Uterus (tissue), 2 donors: ENCODE measurements at regions not wholly inside any gene's neighbourhood (a gene's known extent, or its start where the extent isn't known, plus 50 kb on each side); places are given as distances from the start of the nearest gene placed in this dataset.

ENCODE experiments used
- CTCF ChIP-seq, 4 experiments: fragments of 200-600 bp in 2 of 4; fragments of 450-650 bp in 2 of 4; sonication (generic) in 2 of 4; IDR thresholded peaks; one replicate each; pipeline ENCODE4 v1.5.1; 2016 to 2019; ENCODE audit warnings: antibody characterized with exemption in 4 of 4, mild to moderate bottlenecking in 2 of 4, moderate library complexity in 1 of 4
- POLR2A ChIP-seq, 2 donors: fragments of 450-650 bp; IDR thresholded peaks; one replicate each; pipeline ENCODE4 v1.6.1; 2016; ENCODE audit warnings: antibody characterized with exemption in 2 of 2, mild to moderate bottlenecking in 1 of 2, moderate library complexity in 1 of 2

GRCh38 chr9:75359638-75360037, 271.3 kb downstream of the OSTF1 start:
- TF ChIP-seq POLR2A (IDR thresholded peaks at IDR 0.05): no peak
- TF ChIP-seq CTCF (IDR thresholded peaks at IDR 0.05): no peak
